Left lung (tissue), 4 donors: ENCODE measurements at regions not wholly inside any gene's neighbourhood (a gene's known extent, or its start where the extent isn't known, plus 50 kb on each side); places are given as distances from the start of the nearest gene placed in this dataset.

Experiments
- ATAC-seq: fragments of 200-7000 bp; cut with Tn5 transposase; one replicate; pipeline ENCODE4 v1.9.1; 2020; ENCODE audit warnings: moderate library complexity
- DNase-seq, 4 donors: peaks; one replicate each; pipeline ENCODE4 v3.0.0-alpha.2; 2013 to 2020
- H3K27ac ChIP-seq, 2 donors: fragments of 200-600 bp; sonication (generic) in 1 of 2; one replicate each; pipeline versions ENCODE4 v1.5.0 to v1.8.0; 2020 to 2021
- H3K27me3 ChIP-seq, 2 donors: fragments of 200-600 bp; sonication (generic) in 1 of 2; one replicate each; pipeline versions ENCODE4 v1.5.0 to v1.8.0; 2020 to 2021
- H3K36me3 ChIP-seq, 2 donors: fragments of 200-600 bp; sonication (generic) in 1 of 2; one replicate each; pipeline versions ENCODE4 v1.5.0 to v1.8.0; 2020 to 2021
- H3K4me1 ChIP-seq, 2 donors: fragments of 200-600 bp; one replicate each; pipeline ENCODE4 v1.8.0; 2021
- H3K4me3 ChIP-seq, 2 donors: fragments of 200-600 bp; sonication (generic) in 1 of 2; one replicate each; pipeline versions ENCODE4 v1.5.0 to v1.8.0; 2020 to 2021; ENCODE audit warnings: mild to moderate bottlenecking in 1 of 2
- H3K9me3 ChIP-seq, 2 donors: fragments of 200-600 bp; sonication (generic) in 1 of 2; one replicate each; pipeline versions ENCODE4 v1.5.0 to v1.8.0; 2020 to 2021
- CTCF ChIP-seq, 2 donors: fragments of 200-600 bp; sonication (generic) in 1 of 2; IDR thresholded peaks; one replicate each; pipeline versions ENCODE4 v1.5.0 to v1.8.0; 2021; ENCODE audit warnings: antibody characterized with exemption in 2 of 2
- intact Hi-C, 2 donors: fragments of 100-400 bp; cut with DNase I; formaldehyde crosslinking; loops; one replicate each; pipeline versions ENCODE4 v1.11.2 to v1.14.2; 2022
- donor health status: DM: no; HTN: yes; CAD: no.
- donor health status: DM: no; HTN: no; CAD: no.

- H3K9me3 ChIP-seq: peaks cover 0 to 11% of the 10 kb centered on the region in 2 donors
- no peaks in the 10 kb centered on the region for H3K36me3 ChIP-seq
- DNase-seq: no peak
- no peak for ATAC-seq
- no peaks in the 10 kb centered on the region for H3K27me3 ChIP-seq
- H3K4me1 ChIP-seq: no peaks in the 10 kb centered on the region
- no peak overlapping the region for H3K27ac ChIP-seq
- TF ChIP-seq CTCF (IDR thresholded peaks at IDR 0.05): no peak
- intact Hi-C loops: no loop called here
- no peak overlapping the region for H3K4me3 ChIP-seq
Measured at GRCh38 chr2:78009289-78009688, 487.1 kb upstream of the LRRTM4 start.

- Histone ChIP-seq H3K9me3 (peaks cover 0 to 6% of the 10 kb centered on the region in 2 donors), H3K36me3 (no peaks in the 10 kb centered on the region), H3K4me1 (no peaks in the 10 kb centered on the region), H3K4me3 (no peak overlapping the region), H3K27ac (no peak overlapping the region), H3K27me3 (no peaks in the 10 kb centered on the region)
- ATAC-seq (no peak), DNase-seq (no peak)
- intact Hi-C loops: no loop called here
- TF ChIP-seq CTCF (IDR thresholded peaks at IDR 0.05): no peak
Measured at GRCh38 chr2:78011251-78011650, 489.1 kb upstream of the LRRTM4 start.

- no peak for ATAC-seq
- TF ChIP-seq CTCF (IDR thresholded peaks at IDR 0.05): no peak
- Histone ChIP-seq H3K4me1 (no peaks in the 10 kb centered on the region), H3K4me3 (no peak overlapping the region), H3K9me3 (peaks cover 0 to 8% of the 10 kb centered on the region in 2 donors), H3K36me3 (no peaks in the 10 kb centered on the region), H3K27me3 (no peaks in the 10 kb centered on the region), H3K27ac (no peak overlapping the region)
- no peak for DNase-seq
- intact Hi-C loops: no loop called here
Measured at GRCh38 chr2:78020491-78020890, 498.3 kb upstream of the LRRTM4 start.

- ATAC-seq (no peak), DNase-seq (no peak)
- intact Hi-C loops: no loop called here
- Histone ChIP-seq H3K9me3 (peaks cover 0 to 16% of the 10 kb centered on the region in 2 donors), H3K36me3 (no peaks in the 10 kb centered on the region), H3K4me1 (no peaks in the 10 kb centered on the region), H3K27me3 (no peaks in the 10 kb centered on the region), H3K4me3 (no peak overlapping the region), H3K27ac (no peak overlapping the region)
- TF ChIP-seq CTCF (IDR thresholded peaks at IDR 0.05): no peak
Measured at GRCh38 chr2:78023356-78023755, 501.2 kb upstream of the LRRTM4 start.

GRCh38 chr2:78024996-78025395 lies 502.8 kb upstream of the LRRTM4 start:
- Histone ChIP-seq H3K9me3 (peaks cover 0 to 33% of the 10 kb centered on the region in 2 donors), H3K27me3 (no peaks in the 10 kb centered on the region), H3K4me3 (no peak overlapping the region), H3K27ac (no peak overlapping the region), H3K4me1 (no peaks in the 10 kb centered on the region), H3K36me3 (no peaks in the 10 kb centered on the region)
- ATAC-seq (no peak), DNase-seq (no peak)
- TF ChIP-seq CTCF (IDR thresholded peaks at IDR 0.05): no peak
- intact Hi-C loops: no loop called here
